ENCODE measurements at regions not wholly inside any gene's neighbourhood (a gene's known extent, or its start where the extent isn't known, plus 50 kb on each side); places are given as distances from the start of the nearest gene placed in this dataset.

DNA sequence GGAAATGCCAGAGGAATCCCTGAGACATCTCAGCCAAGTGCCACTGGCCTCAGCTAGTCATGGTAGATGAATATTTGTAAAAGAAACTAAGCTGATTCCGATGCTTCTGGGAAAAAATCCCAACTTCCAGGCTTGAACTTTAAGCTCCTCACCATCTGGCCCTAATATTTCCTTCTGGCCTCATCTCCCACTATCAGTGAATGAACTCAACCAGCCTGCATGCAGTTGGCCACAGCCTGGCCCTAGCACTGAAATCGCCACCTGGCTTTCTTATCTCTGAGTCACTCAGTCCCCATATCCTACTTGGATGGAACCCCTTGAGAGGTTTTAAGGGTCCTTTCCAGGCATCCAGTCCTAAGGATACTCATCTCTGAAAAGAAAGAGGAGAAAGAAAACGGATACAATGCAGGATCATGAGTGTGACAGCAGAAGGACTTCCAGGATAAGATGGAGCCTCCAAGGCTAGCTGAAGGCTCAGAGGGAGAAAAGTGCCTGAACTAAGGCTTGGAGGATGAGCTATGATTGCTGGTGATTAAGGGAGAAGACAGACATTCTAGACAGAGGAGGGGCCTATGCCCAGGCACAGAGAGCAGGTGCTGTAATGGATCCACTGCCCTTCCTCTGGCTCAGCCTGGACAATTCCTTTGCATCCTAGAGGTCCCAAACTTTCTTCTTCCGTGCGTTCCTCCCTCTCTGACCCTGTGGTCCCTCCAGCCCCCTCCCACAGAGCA, 141.5 kb upstream of the MYCN start:
- TF ChIP-seq, protein P1, sequence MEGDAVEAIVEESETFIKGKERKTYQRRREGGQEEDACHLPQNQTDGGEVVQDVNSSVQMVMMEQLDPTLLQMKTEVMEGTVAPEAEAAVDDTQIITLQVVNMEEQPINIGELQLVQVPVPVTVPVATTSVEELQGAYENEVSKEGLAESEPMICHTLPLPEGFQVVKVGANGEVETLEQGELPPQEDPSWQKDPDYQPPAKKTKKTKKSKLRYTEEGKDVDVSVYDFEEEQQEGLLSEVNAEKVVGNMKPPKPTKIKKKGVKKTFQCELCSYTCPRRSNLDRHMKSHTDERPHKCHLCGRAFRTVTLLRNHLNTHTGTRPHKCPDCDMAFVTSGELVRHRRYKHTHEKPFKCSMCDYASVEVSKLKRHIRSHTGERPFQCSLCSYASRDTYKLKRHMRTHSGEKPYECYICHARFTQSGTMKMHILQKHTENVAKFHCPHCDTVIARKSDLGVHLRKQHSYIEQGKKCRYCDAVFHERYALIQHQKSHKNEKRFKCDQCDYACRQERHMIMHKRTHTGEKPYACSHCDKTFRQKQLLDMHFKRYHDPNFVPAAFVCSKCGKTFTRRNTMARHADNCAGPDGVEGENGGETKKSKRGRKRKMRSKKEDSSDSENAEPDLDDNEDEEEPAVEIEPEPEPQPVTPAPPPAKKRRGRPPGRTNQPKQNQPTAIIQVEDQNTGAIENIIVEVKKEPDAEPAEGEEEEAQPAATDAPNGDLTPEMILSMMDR (IDR thresholded peaks at IDR 0.05 in 4 of 5, conservative IDR thresholded peaks at IDR 0.05 in 1 of 5): no peak
- TF ChIP-seq POLR2A (IDR thresholded peaks at IDR 0.05): no peak
